Heart left ventricle (tissue), 16 donors: ENCODE measurements at regions not wholly inside any gene's neighbourhood (a gene's known extent, or its start where the extent isn't known, plus 50 kb on each side); places are given as distances from the start of the nearest gene placed in this dataset.

Experiments
- ATAC-seq, 4 donors: fragments of 200-7000 bp; cut with Tn5 transposase; one replicate each; pipeline ENCODE4 v1.9.1; 2020 to 2022; ENCODE audit warnings: moderate library complexity in 4 of 4, mild to moderate bottlenecking in 3 of 4, moderate number of reproducible peaks in 1 of 4
- DNase-seq, 5 donors: peaks; one replicate each; pipeline ENCODE4 v3.0.0-alpha.2; 2020
- H3K27ac ChIP-seq, 12 donors: fragments of 200-600 bp; sonication (generic) in 4 of 12; one replicate each; pipeline versions ENCODE4 v1.5.0 to v1.8.0; 2016 to 2022; ENCODE audit warnings: mild to moderate bottlenecking in 2 of 12
- H3K27me3 ChIP-seq, 9 donors: fragments of 200-600 bp; sonication (generic) in 2 of 9; one replicate each; pipeline versions ENCODE4 v1.5.1 to v1.8.0; 2016 to 2022; ENCODE audit warnings: mild to moderate bottlenecking in 3 of 9
- H3K36me3 ChIP-seq, 9 donors: fragments of 200-600 bp; sonication (generic) in 2 of 9; one replicate each; pipeline versions ENCODE4 v1.5.0 to v1.8.0; 2018 to 2022; ENCODE audit warnings: mild to moderate bottlenecking in 2 of 9
- H3K4me1 ChIP-seq, 12 donors: fragments of 200-600 bp; sonication (generic) in 4 of 12; one replicate each; pipeline versions ENCODE4 v1.5.0 to v1.8.0; 2016 to 2022; ENCODE audit warnings: mild to moderate bottlenecking in 3 of 12
- H3K4me3 ChIP-seq, 12 donors: fragments of 200-600 bp; sonication (generic) in 4 of 12; one replicate each; pipeline versions ENCODE4 v1.5.0 to v1.8.0; 2017 to 2022; ENCODE audit warnings: mild to moderate bottlenecking in 9 of 12, moderate library complexity in 4 of 12
- H3K9me3 ChIP-seq, 12 donors: fragments of 200-600 bp; sonication (generic) in 4 of 12; one replicate each; pipeline versions ENCODE4 v1.5.0 to v1.8.0; 2016 to 2022; ENCODE audit warnings: mild to moderate bottlenecking in 1 of 12
- CTCF ChIP-seq, 12 donors: fragments of 200-600 bp; sonication (generic) in 4 of 12; IDR thresholded peaks; one replicate each; pipeline versions ENCODE4 v1.5.0 to v1.8.0; 2018 to 2022; ENCODE audit warnings: antibody characterized with exemption in 12 of 12, mild to moderate bottlenecking in 5 of 12
- POLR2A ChIP-seq, 2 donors: fragments of 450-650 bp; IDR thresholded peaks; one replicate each; pipeline ENCODE4 v1.6.1; 2017; ENCODE audit warnings: antibody characterized with exemption in 2 of 2, mild to moderate bottlenecking in 2 of 2, moderate library complexity in 2 of 2
- WGBS, 4 donors: extraction: QIAGEN DNeasy Blood & Tissue Kit in 2 of 4; methylation state at CpG; one replicate each; pipeline versions ENCODE4 v1.1.5 to v1.1.7; 2013 to 2018; 5-methylcytosine and 5-hydroxymethylcytosine counted together
- intact Hi-C, 10 donors: fragments of 100-400 bp; cut with DNase I; formaldehyde crosslinking; loops; one replicate each; pipeline versions ENCODE4 v1.11.1 to v1.14.2; 2022
- donor health status: ischemic (EF 13 %, LVEDD 7.1; RV severe dilation, severe dysfunction).
- donor health status: healthy with polysubstance abuse.
- donor health status: DM: no; HTN: yes; CAD: no.
- donor health status: DM: no; HTN: no; CAD: no.
- donor health status: ischemic (EF 25% LVEDD 6.9; RV normal size, moderate dysfunction).
- donor health status: ischemic (EF 25% LVEDD 5.7; RV mildly dilated, moderate dysfunction).
- donor health status: healthy.
- donor health status: DM: yes; HTN: yes; CAD: no.
- donor health status: ischemic (EF 35%, LVEDD 5.7; RV mildly dilated, moderate dysfunction).
- donor health status: nonischemic (EF 11% LVEDD 7.7; RV severe dilation, severe dysfunction).
- donor health status: DM: yes; HTN: yes; CAD: no.
- donor health status: PGD.
- donor health status: ischemic (EF 29% LVEDD 5.4; RV normal size, mild dysfunction).
- donor health status: nonischemic (EF 23%, LVEDD 6.1; RV moderate dilation, normal function).

DNA sequence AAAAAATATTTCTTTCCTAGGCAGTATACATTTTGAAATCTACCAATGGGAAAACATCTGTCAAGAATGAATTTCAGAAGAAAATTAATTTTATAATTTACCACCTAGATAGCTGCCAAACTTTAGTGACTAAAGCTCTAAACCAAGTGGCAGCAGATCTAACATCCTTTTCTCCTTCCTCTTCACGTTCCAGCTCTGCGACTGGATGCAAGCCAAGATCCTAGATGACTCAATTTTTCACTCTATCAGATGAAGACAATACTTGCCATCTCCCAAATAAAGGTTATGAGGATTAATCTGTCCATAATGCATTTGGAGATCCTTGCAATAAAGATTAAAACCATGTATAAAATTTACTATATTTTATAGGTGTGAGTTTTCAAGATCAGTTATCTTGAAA is 66.7 kb upstream of the MIR17HG start:
- DNase-seq (no peak), ATAC-seq (no peak)
- intact Hi-C loops: no loop called here
- WGBS, 4 donors: 33 to 42% (median 36%) methylated on average over 2 of the region's 2 CpGs
- no peak overlapping the region for H3K27ac ChIP-seq
- TF ChIP-seq POLR2A (IDR thresholded peaks at IDR 0.05): no peak
- TF ChIP-seq CTCF (IDR thresholded peaks at IDR 0.05): no peak
- no peak overlapping the region for H3K4me3 ChIP-seq
- no peaks in the 10 kb centered on the region for H3K36me3 ChIP-seq
- peaks cover 0 to 8% (median 0%) of the 10 kb centered on the region in 12 donors for H3K9me3 ChIP-seq
- no peaks in the 10 kb centered on the region for H3K4me1 ChIP-seq
- no peaks in the 10 kb centered on the region for H3K27me3 ChIP-seq

GRCh38 chr13:91284335-91284734 is 63.2 kb upstream of the MIR17HG start:
- Histone ChIP-seq H3K4me3 (no peak overlapping the region), H3K9me3 (peaks cover 0 to 5% (median 0%) of the 10 kb centered on the region in 12 donors), H3K27ac (no peak overlapping the region), H3K36me3 (no peaks in the 10 kb centered on the region), H3K4me1 (no peaks in the 10 kb centered on the region), H3K27me3 (no peaks in the 10 kb centered on the region)
- DNase-seq (no peak), ATAC-seq (no peak)
- whole genome bisulfite sequencing, 4 donors: 90 to 93% (median 91%) methylated on average over 10 of the region's 10 CpGs
- no peak for TF ChIP-seq POLR2A (IDR thresholded peaks at IDR 0.05)
- TF ChIP-seq CTCF (IDR thresholded peaks at IDR 0.05): no peak
- intact Hi-C loops: no loop called here

- Histone ChIP-seq H3K27ac (no peak overlapping the region), H3K27me3 (no peaks in the 10 kb centered on the region), H3K9me3 (peaks cover 0 to 5% (median 0%) of the 10 kb centered on the region in 12 donors), H3K36me3 (no peaks in the 10 kb centered on the region), H3K4me3 (no peak overlapping the region), H3K4me1 (no peaks in the 10 kb centered on the region)
- no peak for DNase-seq
- intact Hi-C loops: no loop called here
- 88 to 97% (median 94%) methylated on average over 1 of the region's 1 CpG for WGBS, 4 donors
- ATAC-seq: no peak
- TF ChIP-seq POLR2A (IDR thresholded peaks at IDR 0.05) (no peak), CTCF (IDR thresholded peaks at IDR 0.05) (no peak)
These were observed 61.2 kb upstream of the MIR17HG start for GRCh38 chr13:91286317-91286716.

DNA sequence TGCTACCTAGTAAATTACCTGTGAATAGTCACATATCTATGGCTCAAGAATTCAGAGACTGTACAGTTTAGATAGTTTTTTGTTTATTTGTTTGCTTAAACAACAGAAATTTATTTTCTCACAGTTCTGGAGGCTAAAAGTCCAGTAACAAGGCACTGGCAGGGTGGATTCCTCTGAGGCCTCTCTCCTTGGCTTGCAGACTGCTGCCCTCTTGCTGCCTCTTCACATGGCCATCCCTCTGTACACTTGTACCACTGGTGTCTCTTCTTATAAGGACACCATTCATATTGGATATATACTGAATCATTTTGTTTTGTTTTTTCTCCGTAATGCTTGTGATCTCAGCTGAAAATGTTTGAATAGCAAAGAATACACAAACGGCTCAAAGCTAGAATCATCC is 56.4 kb upstream of the MIR17HG start:
- no peaks in the 10 kb centered on the region for H3K36me3 ChIP-seq
- no peak overlapping the region for H3K4me3 ChIP-seq
- peaks cover 0 to 5% (median 0%) of the 10 kb centered on the region in 12 donors for H3K9me3 ChIP-seq
- ATAC-seq: no peak
- intact Hi-C loops: no loop called here
- WGBS, 4 donors: 65 to 90% (median 87%) methylated on average over 2 of the region's 2 CpGs
- no peak for DNase-seq
- H3K4me1 ChIP-seq: no peaks in the 10 kb centered on the region
- no peaks in the 10 kb centered on the region for H3K27me3 ChIP-seq
- TF ChIP-seq CTCF (IDR thresholded peaks at IDR 0.05) (no peak), POLR2A (IDR thresholded peaks at IDR 0.05) (no peak)
- no peak overlapping the region for H3K27ac ChIP-seq
